Adrenal gland (tissue), 9 donors: ENCODE measurements at regions not wholly inside any gene's neighbourhood (a gene's known extent, or its start where the extent isn't known, plus 50 kb on each side); places are given as distances from the start of the nearest gene placed in this dataset.

Source experiments
- DNase-seq, 7 donors: peaks; one replicate each; pipeline ENCODE4 v3.0.0-alpha.2; 2019 to 2020
- H3K27ac ChIP-seq, 5 donors: fragments of 200-600 bp; sonication (generic) in 4 of 5; 1 replicate in 3 of 5; 2 replicates in 2 of 5; pipeline versions ENCODE4 v1.5.1 to v1.8.0; 2016 to 2020; ENCODE audit warnings: mild to moderate bottlenecking in 1 of 5
- H3K27me3 ChIP-seq: fragments of 200-600 bp; 2 replicates; pipeline ENCODE4 v1.8.0; 2021
- H3K36me3 ChIP-seq, 2 donors: fragments of 200-600 bp; replicated peaks in 1 of 2; 1 replicate in 1 of 2; 2 replicates in 1 of 2; pipeline versions ENCODE4 v1.5.1 to v1.8.0; 2018 to 2022
- H3K4me1 ChIP-seq, 2 donors: fragments of 200-600 bp; replicated peaks in 1 of 2; 1 replicate in 1 of 2; 2 replicates in 1 of 2; pipeline versions ENCODE4 v1.5.1 to v1.8.0; 2018 to 2021
- H3K4me3 ChIP-seq, 4 donors: fragments of 200-600 bp; sonication (generic) in 3 of 4; one replicate each; pipeline ENCODE4 v1.5.1; 2016 to 2018
- H3K9me3 ChIP-seq, 3 donors: fragments of 200-600 bp; sonication (generic) in 1 of 3; replicated peaks in 1 of 3; 1 replicate in 2 of 3; 2 replicates in 1 of 3; pipeline versions ENCODE4 v1.5.1 to v1.8.0; 2016 to 2021
- CTCF ChIP-seq, 6 experiments: fragments of 450-650 bp in 4 of 6; fragments of 200-600 bp in 2 of 6; sonication (generic) in 1 of 6; IDR thresholded peaks; 1 replicate in 5 of 6; 2 replicates in 1 of 6; pipeline versions ENCODE4 v1.5.1 to v1.8.0; 2016 to 2021; ENCODE audit warnings: antibody characterized with exemption in 6 of 6, mild to moderate bottlenecking in 2 of 6, moderate library complexity in 1 of 6
- POLR2A ChIP-seq, 2 donors: fragments of 450-650 bp; IDR thresholded peaks; one replicate each; pipeline ENCODE4 v1.6.1; 2017; ENCODE audit warnings: antibody characterized with exemption in 2 of 2, mild to moderate bottlenecking in 2 of 2, moderate library complexity in 1 of 2
- WGBS, 4 donors: extraction: QIAGEN DNeasy Blood & Tissue Kit in 2 of 4; methylation state at CpG; one replicate each; pipeline versions ENCODE4 v1.1.5 to v1.1.7; 2013 to 2017; 5-methylcytosine and 5-hydroxymethylcytosine counted together
- intact Hi-C, 2 donors: fragments of 100-400 bp; cut with DNase I; formaldehyde crosslinking; loops; one replicate each; pipeline versions ENCODE4 v1.14.1 to v1.15.0; 2022 to 2023
- donor health status: healthy with polysubstance abuse.
- donor health status: Bipolar disorder and iron deficiency.
- donor health status: DM: yes; HTN: yes; CAD: no.
- donor health status: DM: no; HTN: no; CAD: no.
- donor health status: DM: no; HTN: no; CAD: no.

DNA sequence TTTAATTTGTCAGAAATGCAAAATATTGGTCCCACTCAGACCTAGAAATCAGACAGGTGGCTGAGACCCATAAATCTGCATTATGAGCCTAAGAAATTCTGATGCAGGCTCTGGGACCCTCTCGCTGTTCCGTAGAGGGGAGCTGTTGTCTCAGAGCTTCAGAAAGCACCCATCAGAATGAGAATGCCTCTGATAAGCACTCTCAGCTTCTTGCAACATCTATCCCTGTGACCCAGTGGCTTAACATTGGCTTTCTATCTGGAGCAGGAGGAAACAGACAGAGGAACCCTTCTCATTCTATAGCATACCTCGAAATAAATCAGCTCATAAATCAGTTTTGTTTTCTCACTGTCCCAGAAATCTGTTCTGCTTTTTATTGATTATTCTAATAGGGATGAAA lies 184.6 kb upstream of the SP4 start:
- Histone ChIP-seq H3K4me3 (no peak overlapping the region), H3K4me1 (no peaks in the 10 kb centered on the region), H3K9me3 (no peaks in the 10 kb centered on the region), H3K27me3 (peaks cover 5% of the 10 kb centered on the region), H3K27ac (no peak overlapping the region), H3K36me3 (no peaks in the 10 kb centered on the region)
- intact Hi-C loops, result no loop called here
- 43 to 55% (median 48%) methylated on average over 3 of the region's 3 CpGs for WGBS, 4 donors
- TF ChIP-seq CTCF (IDR thresholded peaks at IDR 0.05), result no peak
- no peak for TF ChIP-seq POLR2A (IDR thresholded peaks at IDR 0.05)
- no peak for DNase-seq

DNA sequence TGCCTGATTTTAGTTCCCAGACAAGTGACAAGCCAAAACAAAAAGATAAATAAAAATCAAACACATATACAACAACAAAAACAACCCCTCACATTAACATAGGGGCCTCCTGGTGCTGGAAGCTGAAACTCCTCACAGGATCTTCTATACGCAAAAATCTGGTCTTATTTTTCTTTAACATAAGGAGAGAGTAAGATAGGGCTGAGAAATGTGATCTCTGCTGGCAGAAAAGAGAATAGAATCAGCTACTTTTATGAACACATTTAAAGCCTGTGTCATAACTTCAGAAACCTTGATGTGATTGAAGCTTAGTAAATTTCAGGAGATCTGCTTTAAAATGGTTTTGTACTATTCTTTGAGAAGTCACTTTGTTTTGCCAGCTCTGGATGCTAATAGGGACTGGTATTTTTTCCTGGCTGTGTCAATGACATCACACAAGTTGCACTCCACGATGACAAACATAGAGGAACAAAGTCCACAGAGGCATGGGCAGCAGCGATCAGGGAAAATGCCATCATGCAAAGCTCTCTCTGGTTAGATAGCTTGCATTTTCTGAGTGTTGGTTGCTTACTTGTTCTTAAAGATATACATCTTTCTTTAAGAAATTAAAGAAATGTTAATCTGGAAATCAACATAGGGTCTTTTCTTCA lies 176.6 kb upstream of the SP4 start:
- no peaks in the 10 kb centered on the region for H3K36me3 ChIP-seq
- H3K9me3 ChIP-seq, result peaks cover 0 to 3% (median 0%) of the 10 kb centered on the region in 3 donors
- no peaks in the 10 kb centered on the region for H3K4me1 ChIP-seq
- peaks cover 58% of the 10 kb centered on the region for H3K27me3 ChIP-seq
- H3K27ac ChIP-seq, result no peak overlapping the region
- intact Hi-C loops, result loop anchor here (10.0 kb wide), 2 partner anchors 254 to 476 kb away; no protein-coding TSS in a partner anchor
- H3K4me3 ChIP-seq, result no peak overlapping the region
- TF ChIP-seq CTCF (IDR thresholded peaks at IDR 0.05), result no peak
- no peak for TF ChIP-seq POLR2A (IDR thresholded peaks at IDR 0.05)
- DNase-seq, result no peak
- WGBS, 4 donors, result 26 to 30% (median 29%) methylated on average over 3 of the region's 3 CpGs

DNA sequence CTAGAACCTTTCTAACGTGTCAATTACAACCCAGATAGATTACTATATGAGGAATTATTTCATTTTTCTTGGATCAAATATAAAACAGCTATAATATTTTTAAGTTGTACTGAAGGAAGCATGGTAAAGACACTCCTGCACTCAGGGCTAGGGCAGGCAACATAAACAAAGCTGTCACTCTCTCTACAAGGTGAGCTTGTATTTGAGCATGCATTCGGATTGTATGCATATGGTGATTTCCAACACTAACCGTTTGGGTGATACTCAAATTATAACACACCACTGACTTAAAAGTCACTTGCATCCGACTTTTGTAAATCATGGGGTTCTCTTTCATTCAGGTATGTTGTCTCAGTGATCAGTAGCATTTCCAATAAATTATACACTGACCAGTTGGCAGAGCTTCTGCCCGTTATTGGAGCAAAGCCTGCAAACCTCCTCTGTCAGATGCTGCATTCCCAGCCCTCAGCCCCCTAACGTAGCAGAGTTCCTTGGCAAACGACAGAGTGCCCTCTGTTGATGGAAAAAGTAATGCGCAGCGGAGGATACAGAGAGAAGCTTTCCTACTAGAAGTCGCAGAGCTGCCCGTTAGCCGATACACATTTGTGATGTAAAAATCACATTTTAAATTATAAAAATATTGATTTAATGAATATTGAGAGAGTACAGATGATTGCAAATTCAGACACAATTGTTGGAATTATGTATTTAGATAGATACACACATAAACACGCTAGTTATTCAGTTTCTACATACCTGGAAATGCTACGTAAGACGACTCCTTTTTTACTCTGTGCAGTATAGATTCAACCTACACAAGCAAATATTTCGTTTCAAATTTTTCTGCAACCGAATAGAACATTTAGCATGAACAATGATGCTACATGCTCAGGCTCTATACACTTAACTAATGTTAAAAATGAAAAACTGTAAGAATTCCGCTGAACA lies 173.9 kb upstream of the SP4 start:
- 12 to 17% (median 14%) methylated on average over 18 of the region's 18 CpGs for WGBS, 4 donors
- peaks cover 0 to 3% (median 0%) of the 10 kb centered on the region in 3 donors for H3K9me3 ChIP-seq
- TF ChIP-seq POLR2A (IDR thresholded peaks at IDR 0.05) (no peak), CTCF (IDR thresholded peaks at IDR 0.05) (peak; percentile 5 to 46 (median 24))
- intact Hi-C loops, result loop anchor here (10.0 kb wide), 2 partner anchors 251 to 479 kb away; no protein-coding TSS in a partner anchor
- DNase-seq, result peak; percentile 18 to 54 (median 39)
- no peaks in the 10 kb centered on the region for H3K36me3 ChIP-seq
- H3K4me1 ChIP-seq, result no peaks in the 10 kb centered on the region
- H3K4me3 ChIP-seq, result no peak overlapping the region
- peaks cover 52% of the 10 kb centered on the region for H3K27me3 ChIP-seq
- no peak overlapping the region for H3K27ac ChIP-seq

- intact Hi-C loops, result loop anchor here (10.0 kb wide), 2 partner anchors 248 to 482 kb away; no protein-coding TSS in a partner anchor
- peaks cover 42% of the 10 kb centered on the region for H3K27me3 ChIP-seq
Observed at GRCh38 chr7:21256310-21256877, 171.5 kb upstream of the SP4 start.

More at GRCh38 chr7:21256310-21256877, 171.5 kb upstream of the SP4 start:
- Histone ChIP-seq H3K9me3 (peaks cover 0 to 3% (median 0%) of the 10 kb centered on the region in 3 donors), H3K4me3 (no peak overlapping the region), H3K27ac (no peak overlapping the region), H3K4me1 (no peaks in the 10 kb centered on the region), H3K36me3 (no peaks in the 10 kb centered on the region)
- TF ChIP-seq POLR2A (IDR thresholded peaks at IDR 0.05) (no peak), CTCF (IDR thresholded peaks at IDR 0.05) (peak in 5 of 6 experiments; percentile 18 to 59 (median 49))
- 5 to 7% (median 6%) methylated on average over 3 of the region's 3 CpGs for WGBS, 4 donors
- DNase-seq, result peak in 3 of 7 donors; percentile 10 to 38 (median 17)
